Lower lobe of right lung (tissue), 2 donors: ENCODE measurements at regions not wholly inside any gene's neighbourhood (a gene's known extent, or its start where the extent isn't known, plus 50 kb on each side); places are given as distances from the start of the nearest gene placed in this dataset.

Source experiments
- ATAC-seq, 2 donors: fragments of 200-7000 bp; cut with Tn5 transposase; one replicate each; pipeline ENCODE4 v1.9.1; 2020 to 2022; ENCODE audit warnings: mild to moderate bottlenecking in 2 of 2, moderate library complexity in 2 of 2
- DNase-seq: peaks from one replicate; pipeline ENCODE4 v3.0.0-alpha.2; 2020
- H3K27ac ChIP-seq: fragments of 200-600 bp; one replicate; pipeline ENCODE4 v1.8.0; 2022
- H3K27me3 ChIP-seq: fragments of 200-600 bp; one replicate; pipeline ENCODE4 v1.8.0; 2022; ENCODE audit warnings: low read depth
- H3K36me3 ChIP-seq: fragments of 200-600 bp; one replicate; pipeline ENCODE4 v1.8.0; 2022; ENCODE audit warnings: mild to moderate bottlenecking
- H3K4me1 ChIP-seq: fragments of 200-600 bp; one replicate; pipeline ENCODE4 v1.8.0; 2022
- H3K4me3 ChIP-seq: fragments of 200-600 bp; one replicate; pipeline ENCODE4 v1.8.0; 2022; ENCODE audit warnings: mild to moderate bottlenecking
- H3K9me3 ChIP-seq: fragments of 200-600 bp; one replicate; pipeline ENCODE4 v1.8.0; 2022
- intact Hi-C: fragments of 100-400 bp; cut with DNase I; formaldehyde crosslinking; loops from one replicate; pipeline ENCODE4 v1.11.0; 2022
- TF ChIP-seq, protein P1 (sequence below): fragments of 200-600 bp; IDR thresholded peaks from one replicate; pipeline ENCODE4 v1.8.0; 2022; ENCODE audit warnings: antibody characterized with exemption, mild to moderate bottlenecking
- donor health status: DM: no; HTN: yes; CAD: no; lungs with severe emphysema.

DNA sequence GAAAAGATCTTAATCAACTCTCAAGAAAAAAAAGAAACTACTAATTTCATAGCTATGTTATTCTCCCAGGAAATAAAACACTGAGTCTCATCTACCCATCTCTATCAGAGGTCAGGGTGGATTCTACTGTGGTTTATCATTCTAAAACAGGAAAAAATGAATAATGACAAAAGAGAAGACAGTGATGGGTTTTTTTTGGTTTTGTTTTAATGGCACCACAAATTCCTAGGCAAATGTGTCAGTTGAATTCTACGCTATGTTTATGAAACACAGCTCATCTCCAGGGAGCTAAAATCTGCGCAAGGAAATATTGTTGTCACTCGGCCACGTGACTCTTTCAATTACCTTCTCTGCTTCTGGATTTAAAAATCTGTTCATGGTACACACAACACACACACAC lies 393.4 kb upstream of the SORCS1 start:
- DNase-seq (no peak), ATAC-seq (no peak)
- Histone ChIP-seq H3K27ac (no peak overlapping the region), H3K36me3 (no peaks in the 10 kb centered on the region), H3K4me3 (no peak overlapping the region), H3K9me3 (no peaks in the 10 kb centered on the region), H3K4me1 (no peaks in the 10 kb centered on the region), H3K27me3 (no peaks in the 10 kb centered on the region)
- TF ChIP-seq, protein P1, sequence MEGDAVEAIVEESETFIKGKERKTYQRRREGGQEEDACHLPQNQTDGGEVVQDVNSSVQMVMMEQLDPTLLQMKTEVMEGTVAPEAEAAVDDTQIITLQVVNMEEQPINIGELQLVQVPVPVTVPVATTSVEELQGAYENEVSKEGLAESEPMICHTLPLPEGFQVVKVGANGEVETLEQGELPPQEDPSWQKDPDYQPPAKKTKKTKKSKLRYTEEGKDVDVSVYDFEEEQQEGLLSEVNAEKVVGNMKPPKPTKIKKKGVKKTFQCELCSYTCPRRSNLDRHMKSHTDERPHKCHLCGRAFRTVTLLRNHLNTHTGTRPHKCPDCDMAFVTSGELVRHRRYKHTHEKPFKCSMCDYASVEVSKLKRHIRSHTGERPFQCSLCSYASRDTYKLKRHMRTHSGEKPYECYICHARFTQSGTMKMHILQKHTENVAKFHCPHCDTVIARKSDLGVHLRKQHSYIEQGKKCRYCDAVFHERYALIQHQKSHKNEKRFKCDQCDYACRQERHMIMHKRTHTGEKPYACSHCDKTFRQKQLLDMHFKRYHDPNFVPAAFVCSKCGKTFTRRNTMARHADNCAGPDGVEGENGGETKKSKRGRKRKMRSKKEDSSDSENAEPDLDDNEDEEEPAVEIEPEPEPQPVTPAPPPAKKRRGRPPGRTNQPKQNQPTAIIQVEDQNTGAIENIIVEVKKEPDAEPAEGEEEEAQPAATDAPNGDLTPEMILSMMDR = no peak
- intact Hi-C loops = no loop called here

DNA sequence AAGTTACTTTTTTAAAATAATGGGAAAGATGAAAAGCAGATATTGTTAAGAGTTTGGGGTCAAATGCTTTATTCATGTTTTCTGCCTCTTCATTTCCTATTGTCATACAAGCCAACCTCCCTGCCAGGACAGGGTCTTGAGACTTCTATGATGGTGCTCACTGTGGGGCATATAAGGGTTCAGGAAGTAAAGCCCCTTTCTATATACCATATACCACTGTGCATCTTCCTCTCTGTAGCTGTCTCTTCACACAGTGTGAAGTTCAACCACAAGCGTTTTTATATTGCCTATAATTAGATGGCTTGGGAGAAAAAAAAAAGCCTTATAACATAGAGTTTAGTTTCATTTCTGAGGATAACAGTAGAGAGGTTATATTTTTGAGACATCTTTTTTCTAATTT lies 389.8 kb upstream of the SORCS1 start:
- Histone ChIP-seq H3K36me3 (no peaks in the 10 kb centered on the region), H3K9me3 (no peaks in the 10 kb centered on the region), H3K27me3 (no peaks in the 10 kb centered on the region), H3K27ac (no peak overlapping the region), H3K4me1 (no peaks in the 10 kb centered on the region), H3K4me3 (no peak overlapping the region)
- intact Hi-C loops = no loop called here
- no peak for DNase-seq
- ATAC-seq = no peak
- TF ChIP-seq, protein P1 = no peak

DNA sequence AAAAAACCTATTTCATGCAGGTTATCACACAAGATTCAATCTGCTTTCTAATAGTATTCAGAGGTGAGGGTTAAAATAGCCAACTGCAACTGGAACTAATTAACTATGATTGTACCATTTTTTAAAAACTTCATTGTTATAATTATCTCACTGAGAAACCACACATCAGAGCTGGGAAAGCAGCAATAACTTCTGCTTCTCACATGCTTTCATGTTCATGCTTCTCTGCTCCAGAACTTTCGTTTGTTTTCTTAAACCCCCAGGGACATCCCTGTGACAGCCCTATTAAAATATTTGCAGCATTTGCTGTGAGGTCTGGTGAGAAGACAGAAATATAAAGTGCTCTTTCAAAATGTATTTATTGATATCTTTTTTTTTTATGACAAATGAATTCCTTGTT lies 389.0 kb upstream of the SORCS1 start:
- intact Hi-C loops = no loop called here
- no peak overlapping the region for H3K4me3 ChIP-seq
- no peaks in the 10 kb centered on the region for H3K9me3 ChIP-seq
- DNase-seq = no peak
- ATAC-seq = no peak
- no peaks in the 10 kb centered on the region for H3K4me1 ChIP-seq
- TF ChIP-seq, protein P1 = no peak
- no peak overlapping the region for H3K27ac ChIP-seq
- H3K27me3 ChIP-seq = no peaks in the 10 kb centered on the region
- H3K36me3 ChIP-seq = no peaks in the 10 kb centered on the region

DNA sequence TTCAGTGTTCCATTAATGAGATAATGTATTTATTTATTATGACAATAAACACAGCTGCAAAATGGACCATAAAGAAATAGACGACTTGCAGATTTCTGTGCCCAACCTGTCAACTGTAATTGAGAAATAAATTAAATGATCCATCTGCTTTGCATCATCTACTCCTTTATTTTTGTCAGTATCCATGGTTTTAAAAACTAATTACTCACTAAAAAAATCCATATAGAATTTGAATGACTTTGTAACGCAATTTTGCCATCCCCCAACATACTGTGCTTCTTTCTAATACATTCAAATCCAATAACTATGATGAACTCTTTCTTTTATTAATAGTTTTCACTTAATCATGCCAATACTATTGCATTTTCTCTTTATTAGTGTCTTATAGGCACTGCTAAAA lies 388.5 kb upstream of the SORCS1 start:
- H3K4me1 ChIP-seq = no peaks in the 10 kb centered on the region
- no peak overlapping the region for H3K27ac ChIP-seq
- TF ChIP-seq, protein P1 = no peak
- no peaks in the 10 kb centered on the region for H3K36me3 ChIP-seq
- no peaks in the 10 kb centered on the region for H3K9me3 ChIP-seq
- no peak overlapping the region for H3K4me3 ChIP-seq
- no peaks in the 10 kb centered on the region for H3K27me3 ChIP-seq
- intact Hi-C loops = no loop called here
- DNase-seq (no peak), ATAC-seq (no peak)

DNA sequence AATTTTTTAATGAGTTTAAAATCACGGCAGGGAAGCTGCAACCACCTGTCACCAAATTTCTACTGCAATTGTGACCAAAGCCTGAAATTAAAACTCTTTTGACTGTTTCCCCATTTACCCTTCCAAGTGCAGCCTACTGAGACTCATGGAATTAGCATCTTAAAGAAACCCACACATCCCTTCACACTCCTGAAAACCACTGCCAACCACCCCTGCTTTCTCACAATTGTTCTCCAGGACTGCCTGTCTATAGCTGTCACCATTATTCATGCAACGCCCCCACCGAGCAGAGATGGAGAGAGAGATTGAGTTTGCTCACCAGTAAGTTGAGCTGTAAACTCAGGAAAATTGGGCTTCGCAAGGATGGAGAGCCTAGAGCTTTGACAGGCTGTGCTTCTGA lies 383.8 kb upstream of the SORCS1 start:
- TF ChIP-seq, protein P1 = no peak
- intact Hi-C loops = no loop called here
- H3K4me1 ChIP-seq = no peaks in the 10 kb centered on the region
- DNase-seq (no peak), ATAC-seq (no peak)
- H3K27me3 ChIP-seq = no peaks in the 10 kb centered on the region
- H3K9me3 ChIP-seq = no peaks in the 10 kb centered on the region
- no peak overlapping the region for H3K27ac ChIP-seq
- H3K4me3 ChIP-seq = no peak overlapping the region
- no peaks in the 10 kb centered on the region for H3K36me3 ChIP-seq

DNA sequence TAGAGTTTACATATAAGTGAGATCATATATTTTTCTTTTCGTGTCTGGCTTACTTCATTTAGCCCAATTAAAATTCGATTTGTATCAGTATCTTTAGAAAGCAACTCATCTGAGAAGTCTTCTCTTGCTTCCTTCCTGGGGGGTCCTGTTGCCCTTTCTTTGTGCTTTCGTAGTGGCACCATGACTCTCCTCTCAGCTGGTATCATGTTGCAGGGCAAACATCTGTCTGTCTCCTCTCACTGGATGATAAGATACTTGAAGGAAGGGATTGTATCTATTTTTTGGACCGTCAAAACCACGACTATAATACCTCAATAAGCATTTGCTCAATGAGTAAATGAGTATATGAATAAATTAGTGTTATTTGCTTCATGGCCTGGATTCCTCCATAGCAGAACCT lies 382.5 kb upstream of the SORCS1 start:
- TF ChIP-seq, protein P1 = no peak
- Histone ChIP-seq H3K27me3 (no peaks in the 10 kb centered on the region), H3K9me3 (no peaks in the 10 kb centered on the region), H3K4me3 (no peak overlapping the region), H3K36me3 (no peaks in the 10 kb centered on the region), H3K27ac (no peak overlapping the region), H3K4me1 (no peaks in the 10 kb centered on the region)
- DNase-seq = no peak
- no peak for ATAC-seq
- intact Hi-C loops = no loop called here
